ENCODE measurements at regions not wholly inside any gene's neighbourhood (a gene's known extent, or its start where the extent isn't known, plus 50 kb on each side); places are given as distances from the start of the nearest gene placed in this dataset.

GRCh38 chr10:128519581-128519980, 393.4 kb upstream of the MKI67 start:
- no peak for DNase-seq (ENCODE audit: extremely low read depth, low read depth)

GRCh38 chr10:128520211-128520815, 394.1 kb upstream of the MKI67 start:
- no peak for DNase-seq (ENCODE audit: extremely low read depth, low read depth)

DNA sequence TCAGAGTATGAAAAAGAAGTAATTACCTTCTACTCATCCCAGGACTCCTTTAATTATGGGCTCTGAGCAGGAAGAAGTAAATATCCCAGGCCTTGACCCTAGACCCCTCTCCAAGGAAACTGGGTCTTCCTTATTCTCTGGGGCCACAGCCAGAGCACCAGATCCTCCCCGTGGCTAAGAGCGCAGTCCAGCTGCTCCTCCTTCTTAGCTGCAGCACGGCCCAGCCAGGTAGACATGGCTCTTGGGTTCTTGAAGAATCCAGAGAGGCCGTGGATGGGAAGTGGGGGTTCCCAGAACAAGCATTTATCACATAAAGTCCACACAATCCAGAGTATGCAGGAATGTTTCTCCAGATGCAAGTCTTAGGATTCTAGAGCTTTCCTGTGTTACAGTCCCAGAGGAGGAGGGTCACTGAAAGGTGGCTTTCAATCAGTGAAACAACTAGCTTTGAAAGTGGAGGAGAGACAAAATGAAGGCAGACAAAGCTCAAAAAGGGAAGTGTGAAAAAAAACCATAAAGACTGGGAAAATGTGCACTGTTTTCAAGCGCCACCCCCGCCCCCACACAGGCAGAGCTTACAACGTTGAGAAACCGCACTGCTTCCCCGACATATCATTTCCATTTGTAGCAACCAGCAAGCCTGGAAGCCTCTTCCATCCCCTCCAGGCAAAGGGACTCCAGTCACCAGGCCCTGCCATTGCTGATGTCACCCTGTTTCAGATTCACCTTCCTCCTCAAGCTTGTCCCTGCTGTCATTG, 396.5 kb upstream of the MKI67 start:
- DNase-seq (ENCODE audit: extremely low read depth, low read depth): no peak

DNA sequence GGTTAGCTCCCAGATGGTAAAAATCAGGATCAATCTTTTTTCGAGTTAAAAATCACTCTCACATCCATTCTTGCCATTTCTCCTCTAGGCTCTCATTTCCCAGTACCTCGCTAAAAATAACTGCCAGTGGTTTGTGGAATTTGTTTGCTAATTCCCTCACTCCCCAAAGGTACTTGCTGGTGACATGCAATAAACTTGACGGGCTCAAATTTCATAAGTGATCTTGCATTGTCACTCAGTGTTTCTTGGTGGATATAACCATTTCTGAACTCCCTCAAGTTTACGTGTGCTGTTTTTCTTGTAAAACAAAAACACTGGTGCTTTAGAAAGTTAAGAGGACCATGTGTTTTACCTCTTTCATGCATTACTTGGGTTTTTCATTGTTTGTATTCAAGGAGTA, 399.2 kb upstream of the MKI67 start:
- DNase-seq (ENCODE audit: extremely low read depth, low read depth): no peak

DNA sequence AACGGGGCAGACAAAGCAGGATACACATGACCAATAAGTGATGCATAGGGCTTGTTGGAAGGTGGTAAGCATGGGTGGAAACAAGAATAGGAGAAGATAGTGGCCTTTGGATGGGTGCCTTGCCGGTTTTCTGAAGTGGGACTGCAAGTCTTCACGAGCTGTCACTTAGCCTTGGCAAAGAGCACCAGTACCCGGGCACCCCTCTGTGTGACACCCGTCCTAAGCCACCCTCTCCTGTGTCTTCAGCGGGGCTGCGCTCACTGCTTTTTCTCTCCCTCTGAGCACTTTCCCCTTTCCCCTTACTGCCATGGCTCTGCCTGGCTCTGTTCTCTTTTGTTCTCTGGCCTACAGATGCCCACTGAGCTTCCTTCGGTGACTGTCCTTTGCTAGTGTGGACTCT, 399.7 kb upstream of the MKI67 start:
- DNase-seq (ENCODE audit: extremely low read depth, low read depth): no peak

GRCh38 chr10:128526791-128527375, 400.7 kb upstream of the MKI67 start:
- DNase-seq (ENCODE audit: extremely low read depth, low read depth): no peak

DNA sequence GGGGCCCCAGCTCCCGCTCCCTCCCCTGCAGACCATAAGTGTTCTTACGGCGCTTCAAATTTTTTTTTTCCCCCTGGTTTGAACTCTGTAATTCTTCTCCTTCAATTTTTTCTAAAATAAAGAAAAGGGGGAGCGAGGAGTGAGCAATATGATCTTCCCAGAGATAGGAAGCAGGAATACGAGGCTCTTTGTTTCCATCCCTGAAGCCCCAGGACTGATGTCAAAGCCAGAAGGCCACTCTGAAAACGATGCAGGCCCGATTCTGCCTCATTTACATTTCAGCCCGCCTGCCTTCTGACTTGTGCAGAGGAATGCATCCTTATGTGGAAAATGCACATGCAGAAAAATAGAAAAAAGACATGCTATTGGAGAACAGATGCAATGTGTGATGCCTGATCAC, 401.5 kb upstream of the MKI67 start:
- no peak for DNase-seq (ENCODE audit: extremely low read depth, low read depth)

- DNase-seq (ENCODE audit: extremely low read depth, low read depth): no peak
These were observed 401.9 kb upstream of the MKI67 start for GRCh38 chr10:128528167-128528566.

DNA sequence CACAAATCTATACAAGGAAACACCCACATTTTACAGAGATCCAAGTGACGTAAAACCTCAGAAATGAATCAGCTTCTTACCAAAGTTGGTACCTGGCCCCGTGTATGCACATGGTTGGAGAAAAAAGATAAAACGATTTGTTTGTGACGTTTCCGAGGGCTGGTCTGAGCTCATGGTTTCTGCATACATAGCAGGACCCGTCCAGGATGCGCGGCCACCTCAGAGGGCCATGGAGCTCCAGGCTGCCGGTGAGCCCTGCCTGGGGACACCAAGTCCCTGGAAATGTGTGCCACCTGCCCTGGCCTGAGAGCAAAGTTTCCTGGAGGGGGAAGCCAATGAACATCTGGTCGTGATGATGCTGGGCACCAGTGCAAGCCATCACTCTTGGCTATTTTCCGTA, 402.6 kb upstream of the MKI67 start:
- no peak for DNase-seq (ENCODE audit: extremely low read depth, low read depth)

DNA sequence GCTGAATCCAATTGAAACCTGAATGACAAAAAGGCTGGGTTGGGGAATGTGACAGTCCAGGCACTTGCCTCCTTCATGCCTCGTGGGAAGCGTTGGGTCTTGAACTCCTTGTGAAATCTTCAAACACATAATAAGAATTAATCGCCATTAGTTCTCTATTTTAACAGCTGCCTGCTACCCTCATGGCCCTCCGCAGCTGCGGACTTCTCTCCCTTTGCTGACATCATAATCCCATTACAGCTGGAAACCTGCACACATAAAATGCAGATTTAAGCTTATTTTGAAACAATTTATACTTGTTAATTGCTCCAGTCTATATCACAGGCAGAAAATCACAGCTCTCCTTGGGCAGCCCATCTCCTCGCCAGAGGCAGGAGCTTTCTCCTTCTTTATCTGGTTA, 403.0 kb upstream of the MKI67 start:
- DNase-seq (ENCODE audit: extremely low read depth, low read depth): no peak

DNA sequence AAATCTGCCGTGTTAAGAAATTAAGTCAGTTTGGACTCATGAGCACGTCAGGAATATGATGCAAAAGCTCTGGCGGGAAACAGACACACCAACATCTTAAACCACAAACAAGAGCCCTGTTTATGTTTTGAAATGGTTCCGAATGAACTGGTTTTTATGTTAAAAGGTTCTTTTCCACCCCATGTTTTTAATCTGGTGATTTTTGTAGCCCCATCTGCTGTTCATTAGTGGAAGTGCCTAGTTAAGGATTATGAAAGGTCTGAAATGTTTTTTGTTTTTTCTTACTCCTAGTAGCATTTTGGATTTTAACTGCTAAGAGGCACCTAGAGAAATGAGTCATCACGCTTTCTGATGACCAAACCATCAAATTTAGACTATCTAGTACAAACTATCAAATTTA, 404.1 kb upstream of the MKI67 start:
- peak; percentile 15 for DNase-seq (ENCODE audit: extremely low read depth, low read depth)

DNA sequence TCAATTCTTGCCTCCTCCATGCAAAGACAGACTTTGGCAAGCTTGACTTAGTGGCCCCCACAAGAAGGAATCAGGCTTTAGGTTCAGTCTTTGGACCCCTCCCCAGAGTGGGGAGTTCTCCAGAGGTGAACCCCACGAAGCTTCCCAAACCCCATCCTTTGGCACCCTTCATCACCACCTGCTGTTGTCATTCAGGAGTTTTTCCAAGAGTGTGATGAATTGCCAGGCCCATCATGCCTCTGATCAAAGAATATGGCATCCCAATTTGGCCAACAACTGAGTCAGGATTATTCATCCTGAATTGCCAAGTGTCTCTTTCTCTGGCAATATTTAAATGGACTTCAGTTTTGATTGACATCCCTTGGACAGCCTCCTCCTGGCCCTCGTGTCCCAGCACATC, 404.7 kb upstream of the MKI67 start:
- DNase-seq (ENCODE audit: extremely low read depth, low read depth): no peak

- DNase-seq (ENCODE audit: extremely low read depth, low read depth): no peak
These were observed 408.5 kb upstream of the MKI67 start for GRCh38 chr10:128534686-128535085.

DNA sequence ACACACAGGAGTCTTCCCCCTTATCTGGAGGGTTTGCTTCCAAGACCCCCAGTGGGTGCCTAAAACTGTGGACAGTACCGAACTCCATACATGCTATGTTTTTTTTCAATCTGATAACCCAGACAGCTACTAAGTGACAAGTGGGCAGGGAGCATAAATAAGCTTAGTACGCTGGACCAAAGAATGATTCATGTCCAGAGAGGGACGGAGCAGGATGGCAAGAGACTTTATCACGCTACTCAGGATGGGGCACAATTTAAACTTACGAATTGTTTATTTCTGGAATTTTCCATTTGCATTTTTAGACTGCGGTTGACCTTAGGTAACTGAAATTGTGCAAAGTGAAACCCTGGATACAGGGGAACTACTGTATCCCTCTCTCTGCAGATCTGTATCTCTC, 410.0 kb upstream of the MKI67 start:
- DNase-seq (ENCODE audit: extremely low read depth, low read depth): no peak

DNA sequence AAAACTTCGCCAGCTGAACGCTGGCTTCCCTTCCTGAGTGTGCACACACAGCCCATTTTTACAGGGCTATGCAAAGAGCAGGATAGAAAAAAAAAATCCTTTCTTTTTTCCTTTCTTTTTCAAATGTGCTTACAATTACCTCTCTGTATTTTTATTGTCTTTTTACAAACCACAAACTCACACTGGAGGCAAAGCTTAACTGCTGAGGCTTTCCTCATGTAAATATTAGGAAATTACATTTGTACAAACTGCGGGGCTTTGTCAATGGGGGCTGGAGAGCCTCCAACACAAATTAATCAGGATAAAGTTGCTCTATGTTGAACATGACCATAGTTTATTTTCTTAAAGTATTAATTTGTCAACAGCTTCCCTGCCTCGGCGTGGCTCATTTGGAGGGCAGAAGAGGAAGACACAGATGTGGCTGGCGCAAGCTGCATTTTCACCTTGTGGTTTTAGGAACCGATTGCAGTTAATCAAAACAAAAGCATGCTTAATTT, 411.7 kb upstream of the MKI67 start:
- no peak for DNase-seq (ENCODE audit: extremely low read depth, low read depth)

- no peak for DNase-seq (ENCODE audit: extremely low read depth, low read depth)
These were observed 412.4 kb upstream of the MKI67 start for GRCh38 chr10:128538671-128539070.

DNA sequence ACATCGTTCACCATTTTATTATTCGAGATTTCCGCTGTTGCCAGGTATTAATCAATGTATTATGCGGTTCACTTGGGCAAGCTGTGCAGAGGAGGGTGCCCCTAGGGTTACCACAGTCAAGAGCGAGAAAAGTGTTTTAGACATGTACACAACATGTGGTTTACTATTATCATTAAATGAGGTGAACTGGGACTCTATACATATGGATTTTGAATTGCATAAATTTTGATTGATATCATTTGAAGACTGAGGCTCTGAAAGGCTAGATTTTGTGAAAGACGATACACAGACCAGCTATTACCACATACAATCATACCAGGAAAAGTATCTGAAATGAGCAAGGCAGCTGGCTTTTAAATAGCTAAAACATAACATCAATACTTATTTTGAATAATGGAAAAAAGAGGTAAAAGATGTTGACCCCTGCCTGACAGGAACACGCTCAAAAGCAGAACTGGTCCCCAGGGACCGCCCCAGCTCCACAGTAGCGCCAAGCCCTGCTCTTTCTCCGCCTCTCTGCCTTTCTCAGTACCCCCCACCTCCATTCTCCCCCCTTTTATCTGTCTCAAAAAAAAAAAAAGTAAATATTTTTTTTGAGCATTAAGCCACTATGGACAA, 413.4 kb upstream of the MKI67 start:
- DNase-seq (ENCODE audit: extremely low read depth, low read depth): no peak

DNA sequence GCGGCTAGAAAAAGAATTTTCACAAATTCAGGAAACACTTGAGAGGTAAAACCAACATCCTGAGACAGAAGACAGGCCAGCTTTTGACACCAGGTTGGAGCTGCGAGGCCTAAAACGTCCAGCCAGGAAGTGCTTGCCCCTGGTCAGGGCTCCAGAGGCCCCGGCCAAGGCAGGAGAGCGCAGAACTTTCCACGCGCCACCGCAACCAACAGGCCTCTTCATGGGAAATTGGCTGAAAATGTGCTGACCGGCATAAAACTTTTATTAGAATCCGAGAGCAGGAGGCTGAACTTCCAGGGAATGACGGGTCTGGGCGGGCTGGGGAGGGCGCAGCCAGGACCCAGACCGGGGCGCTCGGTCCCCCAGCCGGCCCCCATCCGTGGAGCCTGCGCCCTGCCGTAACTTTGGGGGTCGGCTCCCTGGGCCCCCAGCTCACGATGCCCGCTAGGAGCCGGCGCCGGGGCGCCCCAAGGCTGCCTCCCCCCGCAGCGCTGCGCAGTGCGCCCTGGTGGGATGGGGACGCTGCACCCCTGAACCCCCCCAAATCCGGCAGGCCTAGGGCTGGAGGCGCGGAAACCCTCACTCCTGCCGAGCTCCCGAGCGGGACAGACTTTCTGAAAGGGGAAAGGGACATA, 414.0 kb upstream of the MKI67 start:
- no peak for DNase-seq (ENCODE audit: extremely low read depth, low read depth)

- DNase-seq (ENCODE audit: extremely low read depth, low read depth): no peak
These were observed 414.8 kb upstream of the MKI67 start for GRCh38 chr10:128540781-128541761.

DNA sequence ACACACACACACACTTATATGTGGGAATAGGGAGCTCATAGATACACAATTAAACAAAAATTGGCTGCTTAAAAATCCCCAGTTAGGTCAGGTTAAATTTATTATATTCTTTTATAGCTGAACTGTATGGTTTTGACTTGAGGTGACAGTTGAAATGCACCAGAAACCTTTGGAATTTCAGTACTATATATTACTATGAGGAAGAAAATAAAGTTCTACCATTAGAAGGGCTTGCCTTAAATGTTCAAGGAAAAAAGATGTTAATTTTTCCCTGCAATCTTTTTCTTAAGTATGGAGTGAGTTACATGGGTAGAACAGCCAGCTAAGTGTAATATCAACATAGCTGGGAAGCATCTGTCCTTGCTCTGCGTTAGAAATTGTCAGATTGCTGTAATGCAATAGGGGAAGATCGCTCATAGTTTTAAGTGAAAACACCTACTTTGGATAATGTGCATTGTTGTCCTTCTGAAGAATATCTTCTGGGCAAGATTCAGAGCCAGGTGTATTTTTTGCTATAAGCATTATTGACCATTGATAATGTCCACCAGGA, 415.8 kb upstream of the MKI67 start:
- DNase-seq (ENCODE audit: extremely low read depth, low read depth): no peak
